IMR-90 (cell line): ENCODE measurements at regions not wholly inside any gene's neighbourhood (a gene's known extent, or its start where the extent isn't known, plus 50 kb on each side); places are given as distances from the start of the nearest gene placed in this dataset.

Source experiments
- ATAC-seq: fragments of 200-7000 bp; cut with Tn5 transposase; 2 replicates; pipeline ENCODE4 v1.9.1; 2020; ENCODE audit warnings: low read depth, mild to moderate bottlenecking, moderate library complexity
- BruUV-seq: library from RNA; stranded (reverse); fragments of 400-500 nt; replicated peaks from 2 replicates; lab custom pipeline; 2021; lab: Mats Ljungman, UMichigan
- CTCF ChIA-PET: fragments of 300-600 bp; formaldehyde crosslinking; extraction: SDS; loops from one replicate; lab custom pipeline; 2021; ENCODE audit warnings: antibody characterized with exemption; lab: Yijun Ruan, JAX
- POLR2A ChIA-PET: fragments of 300-600 bp; sonication (Branson Sonifier 250); formaldehyde crosslinking; loops from one replicate; lab custom pipeline; 2022; ENCODE audit warnings: antibody characterized with exemption; ENCODE audit not compliant: unreplicated experiment; lab: Charles Lee
- DNase-seq: peaks from one replicate; pipeline ENCODE4 v3.0.0; 2013
- H2AFZ ChIP-seq: replicated peaks from 2 replicates; pipeline ENCODE3; 2013; ENCODE audit warnings: low read length, mild to moderate bottlenecking; ENCODE audit not compliant: poor library complexity
- H2AK5ac ChIP-seq: 2 replicates; pipeline ENCODE4 v1.6.1; 2013; ENCODE audit warnings: low read depth, low read length, inconsistent platforms
- H2AK9ac ChIP-seq: replicated peaks from 2 replicates; pipeline ENCODE3; 2013; ENCODE audit warnings: mild to moderate bottlenecking, low read depth, low read length, moderate library complexity; ENCODE audit not compliant: poor library complexity
- H2BK120ac ChIP-seq: 2 replicates; pipeline ENCODE4 v1.6.1; 2013; ENCODE audit warnings: low read depth, low read length, inconsistent platforms
- H2BK15ac ChIP-seq: 3 replicates; pipeline ENCODE4 v1.6.1; 2013; ENCODE audit warnings: low read depth, low read length, inconsistent platforms
- H2BK20ac ChIP-seq: 2 replicates; pipeline ENCODE4 v1.6.1; 2013; ENCODE audit warnings: low read depth, mild to moderate bottlenecking, inconsistent platforms, low read length, moderate library complexity
- H2BK5ac ChIP-seq: 2 replicates; pipeline ENCODE4 v1.6.1; 2013; ENCODE audit warnings: mild to moderate bottlenecking, low read depth, low read length, inconsistent platforms; ENCODE audit not compliant: poor library complexity, severe bottlenecking
- H3K14ac ChIP-seq: replicated peaks from 2 replicates; pipeline ENCODE4 v1.6.1; 2013; ENCODE audit warnings: low read depth, low read length, inconsistent platforms
- H3K18ac ChIP-seq: 2 replicates; pipeline ENCODE4 v1.6.1; 2013; ENCODE audit warnings: low read depth, low read length, control low read depth
- H3K23ac ChIP-seq: 2 replicates; pipeline ENCODE4 v1.6.1; 2013; ENCODE audit warnings: low read depth, low read length, inconsistent platforms
- H3K27ac ChIP-seq: 2 replicates; pipeline ENCODE4 v1.5.1; 2013; ENCODE audit warnings: mild to moderate bottlenecking, control low read depth, low read length; ENCODE audit not compliant: insufficient read depth
- H3K27me3 ChIP-seq: 2 replicates; pipeline ENCODE4 v1.6.1; 2013; ENCODE audit warnings: low read length; ENCODE audit not compliant: control insufficient read depth, insufficient read depth
- H3K36me3 ChIP-seq: 2 replicates; pipeline ENCODE4 v1.6.1; 2013; ENCODE audit warnings: low read length, mixed read lengths; ENCODE audit not compliant: control insufficient read depth, insufficient read depth
- H3K4ac ChIP-seq: 2 replicates; pipeline ENCODE4 v1.6.1; 2013; ENCODE audit warnings: low read depth, low read length, inconsistent platforms
- H3K4me1 ChIP-seq: 2 replicates; pipeline ENCODE4 v1.6.1; 2013; ENCODE audit warnings: low read length, mixed read lengths; ENCODE audit not compliant: control insufficient read depth, insufficient read depth
- H3K4me2 ChIP-seq: 2 replicates; pipeline ENCODE4 v1.6.1; 2013; ENCODE audit warnings: low read depth, mild to moderate bottlenecking, control low read depth, low read length, moderate library complexity
- H3K4me3 ChIP-seq: 2 replicates; pipeline ENCODE4 v1.5.1; 2013; ENCODE audit warnings: low read depth, mild to moderate bottlenecking, control low read depth, low read length, moderate library complexity; ENCODE audit not compliant: insufficient read depth
- H3K56ac ChIP-seq: 2 replicates; pipeline ENCODE4 v1.6.1; 2013; ENCODE audit warnings: low read length, inconsistent platforms; ENCODE audit not compliant: insufficient read depth; ENCODE audit errors: extremely low read depth
- H3K79me1 ChIP-seq, 2 experiments: 2 replicates each; pipeline ENCODE4 v1.6.1; 2013; ENCODE audit warnings: low read length in 2 of 2, inconsistent platforms in 1 of 2, low read depth in 1 of 2
- H3K9ac ChIP-seq: 2 replicates; pipeline ENCODE4 v1.6.1; 2013; ENCODE audit warnings: low read depth, low read length, control low read depth
- H3K9me1 ChIP-seq: 2 replicates; pipeline ENCODE4 v1.6.1; 2013; ENCODE audit warnings: low read length, inconsistent platforms; ENCODE audit not compliant: insufficient read depth
- H3K9me3 ChIP-seq: 2 replicates; pipeline ENCODE4 v1.6.1; 2013; ENCODE audit warnings: low read length; ENCODE audit not compliant: control insufficient read depth, insufficient read depth
- H4K20me1 ChIP-seq: 2 replicates; pipeline ENCODE4 v1.6.1; 2013; ENCODE audit warnings: low read length, inconsistent platforms; ENCODE audit not compliant: insufficient read depth
- H4K5ac ChIP-seq: 2 replicates; pipeline ENCODE4 v1.6.1; 2013; ENCODE audit warnings: mild to moderate bottlenecking, low read depth, low read length, control low read depth
- H4K8ac ChIP-seq, 2 experiments: 2 replicates each; pipeline ENCODE4 v1.6.1; 2013; ENCODE audit warnings: low read depth in 2 of 2, low read length in 2 of 2, control low read depth in 1 of 2, inconsistent platforms in 1 of 2
- H4K91ac ChIP-seq: 2 replicates; pipeline ENCODE4 v1.6.1; 2013; ENCODE audit warnings: low read depth, low read length, inconsistent platforms; ENCODE audit not compliant: insufficient read depth
- CHD1 ChIP-seq: IDR thresholded peaks from 2 replicates; pipeline ENCODE4 v1.6.1; 2012; ENCODE audit warnings: low read depth, low read length, improper control_type of control experiment
- NFE2L2 ChIP-seq: fragments of 150-350 bp; IDR thresholded peaks from 2 replicates; pipeline ENCODE4 v1.6.1; 2016; ENCODE audit warnings: low read depth, mild to moderate bottlenecking, low read length
- POLR2A ChIP-seq: IDR thresholded peaks from 2 replicates; pipeline ENCODE4 v1.6.1; 2012; ENCODE audit warnings: mild to moderate bottlenecking, low read depth, low read length
- RCOR1 ChIP-seq: IDR thresholded peaks from 2 replicates; pipeline ENCODE4 v1.6.1; 2012; ENCODE audit warnings: mild to moderate bottlenecking, low read length, improper control_type of control experiment; ENCODE audit not compliant: insufficient replicate concordance
- WGBS, 2 experiments: methylation state at CpG; one replicate each; pipeline versions ENCODE4 v1.1.5 to v1.1.7; 2013; ENCODE audit warnings: missing lambda C conversion rate in 2 of 2; ENCODE audit not compliant: insufficient read length in 1 of 2; ENCODE audit errors: extremely low coverage in 2 of 2; 5-methylcytosine and 5-hydroxymethylcytosine counted together
- dilution Hi-C: fragments of 300-500 bp; cut with HindIII; formaldehyde crosslinking; loops from one replicate; pipeline ENCODE4 v1.14.3; 2018; ENCODE audit warnings: low sequenced_read_pairs; ENCODE audit not compliant: unreplicated experiment
- in situ Hi-C: fragments of 300-500 bp; cut with MboI; formaldehyde crosslinking; loops from 3 replicates; pipeline ENCODE4 v1.14.3; 2019; ENCODE audit warnings: low sequenced_read_pairs, inconsistent platforms, mixed read lengths
- intact Hi-C: fragments of 100-400 bp; cut with micrococcal nuclease; formaldehyde crosslinking; loops from 2 replicates; pipeline ENCODE4 v1.10.0; 2022
- TF ChIP-seq, protein P1 (sequence below): fragments of 150-350 bp; IDR thresholded peaks from 2 replicates; pipeline ENCODE4 v1.6.1; 2016; ENCODE audit warnings: low read depth, mild to moderate bottlenecking, low read length, moderate library complexity, borderline replicate concordance

- H3K9me3 ChIP-seq = no peaks in the 10 kb centered on the region
- no peaks in the 10 kb centered on the region for H3K27me3 ChIP-seq
- ChIA-PET POLR2A (no interaction called here), CTCF (no interaction called here)
- no peak overlapping the region for H4K5ac ChIP-seq
- H3K79me1 ChIP-seq = no peaks in the 10 kb centered on the region
- H4K91ac ChIP-seq = no peak overlapping the region
- intact Hi-C loops = no loop called here
- H2AK9ac ChIP-seq = no peak overlapping the region
- H2BK15ac ChIP-seq = no peak overlapping the region
- no peak overlapping the region for H2BK120ac ChIP-seq
- H3K4me3 ChIP-seq = no peak overlapping the region
- in situ Hi-C loops = no loop called here
- H3K23ac ChIP-seq = no peak overlapping the region
- H2BK5ac ChIP-seq = no peak overlapping the region
- H2BK20ac ChIP-seq = no peak overlapping the region
- no peak overlapping the region for H3K56ac ChIP-seq
- no peak overlapping the region for H3K9ac ChIP-seq
- no peak overlapping the region for H2AFZ ChIP-seq
- no TSS peak for BruUV-seq
- H3K36me3 ChIP-seq = no peaks in the 10 kb centered on the region
- no peak overlapping the region for H3K14ac ChIP-seq
- H3K4me1 ChIP-seq = no peaks in the 10 kb centered on the region
- H3K9me1 ChIP-seq = no peaks in the 10 kb centered on the region
- 100% methylated on average over 1 of the region's 7 CpGs; no CpG with 5 or more reads in 1 of the 2 experiments for WGBS, 2 experiments
- no peak overlapping the region for H4K8ac ChIP-seq
- H4K20me1 ChIP-seq = no peaks in the 10 kb centered on the region
- ATAC-seq = no peak
- dilution Hi-C loops = no loop called here
- no peak overlapping the region for H3K4ac ChIP-seq
- no peak overlapping the region for H2AK5ac ChIP-seq
- H3K4me2 ChIP-seq = no peak overlapping the region
- TF ChIP-seq NFE2L2 (no peak), RCOR1 (no peak), CHD1 (no peak), POLR2A (no peak)
- TF ChIP-seq, protein P1, sequence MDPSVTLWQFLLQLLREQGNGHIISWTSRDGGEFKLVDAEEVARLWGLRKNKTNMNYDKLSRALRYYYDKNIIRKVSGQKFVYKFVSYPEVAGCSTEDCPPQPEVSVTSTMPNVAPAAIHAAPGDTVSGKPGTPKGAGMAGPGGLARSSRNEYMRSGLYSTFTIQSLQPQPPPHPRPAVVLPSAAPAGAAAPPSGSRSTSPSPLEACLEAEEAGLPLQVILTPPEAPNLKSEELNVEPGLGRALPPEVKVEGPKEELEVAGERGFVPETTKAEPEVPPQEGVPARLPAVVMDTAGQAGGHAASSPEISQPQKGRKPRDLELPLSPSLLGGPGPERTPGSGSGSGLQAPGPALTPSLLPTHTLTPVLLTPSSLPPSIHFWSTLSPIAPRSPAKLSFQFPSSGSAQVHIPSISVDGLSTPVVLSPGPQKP = no peak
- no peak overlapping the region for H3K18ac ChIP-seq
- no peak for DNase-seq
- H3K27ac ChIP-seq = no peak overlapping the region
Observed at GRCh38 chr2:122070241-122070731, 314.8 kb downstream of the TSN start.
